Thyroid gland (tissue), 4 donors: ENCODE measurements at regions not wholly inside any gene's neighbourhood (a gene's known extent, or its start where the extent isn't known, plus 50 kb on each side); places are given as distances from the start of the nearest gene placed in this dataset.

Source experiments
- DNase-seq, 2 donors: peaks; one replicate each; pipeline ENCODE4 v3.0.0-alpha.2; 2019
- H3K27ac ChIP-seq, 3 donors: fragments of 200-600 bp; sonication (generic); 1 replicate in 2 of 3; 2 replicates in 1 of 3; pipeline ENCODE4 v1.5.1; 2016 to 2019; ENCODE audit warnings: mild to moderate bottlenecking in 1 of 3, moderate library complexity in 1 of 3
- H3K27me3 ChIP-seq: fragments of 200-600 bp; sonication (generic); one replicate; pipeline ENCODE4 v1.5.1; 2019
- H3K36me3 ChIP-seq, 2 donors: fragments of 200-600 bp; sonication (generic); one replicate each; pipeline ENCODE4 v1.5.1; 2016 to 2019
- H3K4me1 ChIP-seq, 2 donors: fragments of 200-600 bp; sonication (generic); one replicate each; pipeline ENCODE4 v1.5.1; 2017 to 2019
- H3K4me3 ChIP-seq, 3 donors: fragments of 200-600 bp; sonication (generic); replicated peaks in 1 of 3; 1 replicate in 2 of 3; 2 replicates in 1 of 3; pipeline ENCODE4 v1.5.1; 2016; ENCODE audit warnings: mild to moderate bottlenecking in 1 of 3
- H3K9me3 ChIP-seq: fragments of 200-600 bp; sonication (generic); one replicate; pipeline ENCODE4 v1.5.1; 2017
- POLR2A ChIP-seq, 2 donors: fragments of 450-650 bp; IDR thresholded peaks; one replicate each; pipeline ENCODE4 v1.6.1; 2017; ENCODE audit warnings: antibody characterized with exemption in 2 of 2, mild to moderate bottlenecking in 2 of 2, moderate library complexity in 1 of 2
- WGBS, 2 donors: methylation state at CpG; one replicate each; pipeline ENCODE4 v1.1.5; 2017; 5-methylcytosine and 5-hydroxymethylcytosine counted together
- intact Hi-C: fragments of 100-400 bp; cut with DNase I; formaldehyde crosslinking; loops from one replicate; pipeline ENCODE4 v1.15.1; 2023
- TF ChIP-seq, protein P1 (sequence below), 6 experiments: fragments of 200-600 bp in 3 of 6; fragments of 450-650 bp in 3 of 6; sonication (generic) in 3 of 6; IDR thresholded peaks; one replicate each; pipeline ENCODE4 v1.5.1; 2016 to 2019; ENCODE audit warnings: antibody characterized with exemption in 6 of 6, mild to moderate bottlenecking in 2 of 6, inconsistent platforms in 1 of 6, moderate library complexity in 1 of 6

DNA sequence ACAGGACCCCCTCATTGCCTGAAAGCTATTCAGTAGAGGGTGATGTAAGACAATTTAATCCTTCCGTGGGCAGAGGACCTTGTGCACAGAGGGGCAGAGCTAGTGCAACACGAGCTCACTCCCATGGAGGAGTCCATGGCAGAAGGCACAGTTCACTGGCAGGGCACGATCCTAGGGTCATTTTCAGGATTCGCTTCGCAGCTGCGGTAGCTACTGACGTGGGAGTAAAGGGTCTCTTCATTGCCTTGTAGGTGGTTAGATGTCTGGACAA, 207.8 kb downstream of the FOXO1 start:
- no peaks in the 10 kb centered on the region for H3K36me3 ChIP-seq
- no peaks in the 10 kb centered on the region for H3K27me3 ChIP-seq
- no peak for DNase-seq
- H3K4me1 ChIP-seq = peaks cover 2 to 6% of the 10 kb centered on the region in 2 donors
- intact Hi-C loops = no loop called here
- no peaks in the 10 kb centered on the region for H3K9me3 ChIP-seq
- no peak overlapping the region for H3K27ac ChIP-seq
- 80 to 84% methylated on average over 7 of the region's 7 CpGs for WGBS, 2 donors
- H3K4me3 ChIP-seq = no peak overlapping the region
- TF ChIP-seq, protein P1, sequence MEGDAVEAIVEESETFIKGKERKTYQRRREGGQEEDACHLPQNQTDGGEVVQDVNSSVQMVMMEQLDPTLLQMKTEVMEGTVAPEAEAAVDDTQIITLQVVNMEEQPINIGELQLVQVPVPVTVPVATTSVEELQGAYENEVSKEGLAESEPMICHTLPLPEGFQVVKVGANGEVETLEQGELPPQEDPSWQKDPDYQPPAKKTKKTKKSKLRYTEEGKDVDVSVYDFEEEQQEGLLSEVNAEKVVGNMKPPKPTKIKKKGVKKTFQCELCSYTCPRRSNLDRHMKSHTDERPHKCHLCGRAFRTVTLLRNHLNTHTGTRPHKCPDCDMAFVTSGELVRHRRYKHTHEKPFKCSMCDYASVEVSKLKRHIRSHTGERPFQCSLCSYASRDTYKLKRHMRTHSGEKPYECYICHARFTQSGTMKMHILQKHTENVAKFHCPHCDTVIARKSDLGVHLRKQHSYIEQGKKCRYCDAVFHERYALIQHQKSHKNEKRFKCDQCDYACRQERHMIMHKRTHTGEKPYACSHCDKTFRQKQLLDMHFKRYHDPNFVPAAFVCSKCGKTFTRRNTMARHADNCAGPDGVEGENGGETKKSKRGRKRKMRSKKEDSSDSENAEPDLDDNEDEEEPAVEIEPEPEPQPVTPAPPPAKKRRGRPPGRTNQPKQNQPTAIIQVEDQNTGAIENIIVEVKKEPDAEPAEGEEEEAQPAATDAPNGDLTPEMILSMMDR (IDR thresholded peaks at IDR 0.05) = no peak
- no peak for TF ChIP-seq POLR2A (IDR thresholded peaks at IDR 0.05)

DNA sequence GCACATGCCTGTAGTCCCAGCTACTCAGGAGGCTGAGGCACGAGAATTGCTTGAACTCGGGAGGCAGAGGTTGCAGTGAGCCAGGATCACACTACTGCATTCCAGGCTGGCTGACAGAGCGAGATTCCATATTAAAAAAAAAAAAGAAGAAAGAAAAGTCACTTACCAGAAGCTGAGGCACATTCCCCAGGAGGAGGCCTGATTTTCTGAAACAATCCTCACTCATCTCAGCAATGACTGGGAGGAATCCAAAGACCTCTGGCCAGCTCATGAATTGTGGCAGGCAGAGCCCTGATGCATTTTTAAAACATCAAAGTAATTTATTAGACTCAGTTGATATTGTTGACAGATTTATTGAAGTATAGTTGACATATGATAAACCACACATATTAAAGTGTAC, 206.3 kb downstream of the FOXO1 start:
- no peak overlapping the region for H3K27ac ChIP-seq
- H3K9me3 ChIP-seq = no peaks in the 10 kb centered on the region
- no peaks in the 10 kb centered on the region for H3K27me3 ChIP-seq

DNA sequence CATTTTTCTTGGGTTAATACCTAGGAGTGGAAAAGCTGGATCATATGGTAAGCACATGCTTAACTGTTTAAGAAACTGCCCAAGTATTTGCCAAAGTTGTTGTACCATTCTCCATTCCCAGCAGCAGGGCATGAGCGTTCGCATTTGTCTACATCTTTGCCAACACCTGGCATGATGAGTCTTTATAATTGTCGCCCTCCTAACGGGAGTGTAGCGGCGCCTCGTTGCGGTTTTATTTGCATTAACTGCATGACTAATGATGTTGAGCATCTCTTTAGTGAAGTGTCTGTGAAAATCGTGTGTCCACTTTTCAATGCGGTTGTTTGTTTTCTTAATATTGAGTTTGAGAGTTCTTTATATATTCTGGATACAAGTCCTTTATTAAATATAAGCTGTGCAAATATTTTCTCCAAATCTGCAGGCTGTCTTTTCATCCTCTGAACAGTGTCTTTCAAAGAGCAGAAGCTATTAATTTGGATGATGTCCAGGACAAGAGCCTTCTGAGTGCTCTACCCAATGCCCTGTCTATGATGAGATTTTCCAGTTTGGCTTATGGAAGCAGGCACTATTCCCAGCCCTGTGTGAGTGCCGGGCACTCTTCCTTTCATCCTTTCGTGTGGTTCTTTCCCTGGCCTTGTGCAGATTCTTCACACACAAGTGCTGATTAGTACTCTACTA, 202.0 kb downstream of the FOXO1 start:
- WGBS, 2 donors = 78 to 88% methylated on average over 12 of the region's 12 CpGs
- Histone ChIP-seq H3K36me3 (no peaks in the 10 kb centered on the region), H3K4me1 (no peaks in the 10 kb centered on the region), H3K9me3 (no peaks in the 10 kb centered on the region), H3K4me3 (no peak overlapping the region), H3K27ac (no peak overlapping the region), H3K27me3 (no peaks in the 10 kb centered on the region)
- intact Hi-C loops = no loop called here
- DNase-seq = no peak
- TF ChIP-seq POLR2A (IDR thresholded peaks at IDR 0.05) = no peak
- TF ChIP-seq, protein P1 (IDR thresholded peaks at IDR 0.05) = no peak

More for the DNA sequence above, 206.3 kb downstream of the FOXO1 start:
- Histone ChIP-seq H3K4me3 (no peak overlapping the region), H3K36me3 (no peaks in the 10 kb centered on the region), H3K4me1 (peaks cover 0 to 4% of the 10 kb centered on the region in 2 donors)
- intact Hi-C loops = no loop called here
- WGBS, 2 donors = 89 to 95% methylated on average over 3 of the region's 3 CpGs
- TF ChIP-seq, protein P1 (IDR thresholded peaks at IDR 0.05) = no peak
- TF ChIP-seq POLR2A (IDR thresholded peaks at IDR 0.05) = no peak
- no peak for DNase-seq

DNA sequence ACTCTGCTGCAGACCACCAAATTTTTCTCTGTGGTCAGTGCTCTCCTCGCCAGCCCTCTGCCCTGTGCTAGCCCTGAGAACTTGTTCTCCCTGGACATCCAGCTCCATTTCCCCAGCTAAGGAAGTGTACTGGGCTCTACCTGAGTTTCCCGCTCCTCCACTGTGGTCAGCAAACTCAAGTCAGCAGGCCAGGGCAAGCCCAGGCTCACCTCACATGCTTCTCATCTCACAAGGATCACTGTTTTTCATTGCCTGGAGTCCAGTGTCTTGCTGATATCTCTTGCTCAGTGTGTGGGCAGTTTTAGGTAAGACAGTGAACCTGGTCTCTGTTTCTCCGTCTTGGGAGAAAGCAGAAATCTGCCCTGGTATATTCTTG, 201.4 kb downstream of the FOXO1 start:
- H3K36me3 ChIP-seq = no peaks in the 10 kb centered on the region
- no peak for DNase-seq

DNA sequence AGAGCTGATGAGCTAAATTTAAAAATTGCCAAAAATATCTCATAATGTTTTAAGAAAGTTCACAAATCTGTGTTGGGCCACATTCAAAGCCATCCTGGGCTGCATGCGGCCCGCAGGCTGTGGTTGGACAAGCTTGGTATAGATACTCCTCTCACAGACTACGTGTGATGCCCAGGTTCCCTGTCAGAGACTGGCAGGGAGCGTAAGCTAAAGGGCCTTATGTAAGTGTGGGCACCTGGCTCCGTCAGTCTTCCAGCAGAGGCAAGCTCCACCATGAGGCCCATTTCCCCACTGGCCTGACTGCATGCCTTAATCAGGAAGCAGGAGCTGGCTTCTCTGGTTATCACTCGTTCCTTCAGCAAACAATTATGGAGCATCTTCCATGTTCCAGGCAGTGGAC, 200.2 kb downstream of the FOXO1 start:
- H3K27me3 ChIP-seq = no peaks in the 10 kb centered on the region
- WGBS, 2 donors = 97 to 98% methylated on average over 5 to 6 of the region's 6 CpGs

More for the DNA sequence above, 201.4 kb downstream of the FOXO1 start:
- Histone ChIP-seq H3K4me3 (no peak overlapping the region), H3K4me1 (no peaks in the 10 kb centered on the region), H3K9me3 (no peaks in the 10 kb centered on the region), H3K27me3 (no peaks in the 10 kb centered on the region), H3K27ac (no peak overlapping the region)
- TF ChIP-seq, protein P1 (IDR thresholded peaks at IDR 0.05) = no peak
- TF ChIP-seq POLR2A (IDR thresholded peaks at IDR 0.05) = no peak
- intact Hi-C loops = no loop called here
- 95 to 98% methylated on average over 3 of the region's 3 CpGs for WGBS, 2 donors

More for the DNA sequence above, 200.2 kb downstream of the FOXO1 start:
- TF ChIP-seq, protein P1 (IDR thresholded peaks at IDR 0.05) = no peak
- TF ChIP-seq POLR2A (IDR thresholded peaks at IDR 0.05) = no peak
- Histone ChIP-seq H3K4me1 (no peaks in the 10 kb centered on the region), H3K9me3 (no peaks in the 10 kb centered on the region), H3K4me3 (no peak overlapping the region), H3K27ac (no peak overlapping the region), H3K36me3 (no peaks in the 10 kb centered on the region)
- DNase-seq = no peak
- intact Hi-C loops = no loop called here
